Neural progenitor cell (in vitro differentiated cells): ENCODE measurements at regions not wholly inside any gene's neighbourhood (a gene's known extent, or its start where the extent isn't known, plus 50 kb on each side); places are given as distances from the start of the nearest gene placed in this dataset.

Experiments
- DNase-seq: peaks from one replicate; pipeline ENCODE4 v3.0.0-alpha.2; 2016; ENCODE audit warnings: low spot score
- H2AFZ ChIP-seq: fragments of 200-600 bp; sonication (generic); replicated peaks from 2 replicates; pipeline ENCODE4 v1.6.1; 2016; ENCODE audit warnings: antibody characterized with exemption
- H3F3A ChIP-seq: fragments of 200-600 bp; sonication (generic); 2 replicates; pipeline ENCODE4 v1.6.1; 2016; ENCODE audit warnings: antibody characterized with exemption, low read depth
- H3K27ac ChIP-seq: fragments of 200-600 bp; sonication (generic); 2 replicates; pipeline ENCODE4 v1.5.1; 2016; ENCODE audit warnings: mild to moderate bottlenecking
- H3K27me3 ChIP-seq: fragments of 200-600 bp; sonication (generic); 2 replicates; pipeline ENCODE4 v1.6.1; 2016; ENCODE audit warnings: mild to moderate bottlenecking, moderate library complexity
- H3K36me3 ChIP-seq: fragments of 200-600 bp; sonication (generic); 2 replicates; pipeline ENCODE4 v1.5.1; 2016
- H3K4me1 ChIP-seq: fragments of 200-600 bp; sonication (generic); 2 replicates; pipeline ENCODE4 v1.6.1; 2016; ENCODE audit warnings: mixed run types
- H3K4me2 ChIP-seq: fragments of 200-600 bp; sonication (generic); 2 replicates; pipeline ENCODE4 v1.6.1; 2016
- H3K4me3 ChIP-seq: fragments of 200-600 bp; sonication (generic); 2 replicates; pipeline ENCODE4 v1.5.1; 2016
- H3K79me2 ChIP-seq: fragments of 200-600 bp; sonication (generic); 2 replicates; pipeline ENCODE4 v1.6.1; 2016; ENCODE audit warnings: low read depth
- H3K9ac ChIP-seq: fragments of 200-600 bp; sonication (generic); 2 replicates; pipeline ENCODE4 v1.6.1; 2016
- H3K9me3 ChIP-seq: fragments of 200-600 bp; sonication (generic); 2 replicates; pipeline ENCODE4 v1.5.1; 2016; ENCODE audit warnings: low read depth
- H4K20me1 ChIP-seq: fragments of 200-600 bp; sonication (generic); 2 replicates; pipeline ENCODE4 v1.6.1; 2016; ENCODE audit warnings: low read depth
- H3K27ac Mint-ChIP-seq: 3 replicates; pipeline ENCODE4 v1.8.0; 2021; ENCODE audit warnings: mixed read lengths
- H3K27me3 Mint-ChIP-seq: 2 replicates; pipeline ENCODE4 v1.8.0; 2022; ENCODE audit warnings: low read depth, mild to moderate bottlenecking, inconsistent platforms, moderate library complexity, mixed read lengths; ENCODE audit not compliant: insufficient read depth
- H3K36me3 Mint-ChIP-seq: 3 replicates; pipeline ENCODE4 v1.8.0; 2021; ENCODE audit warnings: mixed read lengths
- H3K4me1 Mint-ChIP-seq: 3 replicates; pipeline ENCODE4 v1.8.0; 2021; ENCODE audit warnings: mixed read lengths
- H3K4me3 Mint-ChIP-seq: 3 replicates; pipeline ENCODE4 v1.8.0; 2021; ENCODE audit warnings: mild to moderate bottlenecking, moderate library complexity, mixed read lengths
- H3K9me3 Mint-ChIP-seq: 3 replicates; pipeline ENCODE4 v1.8.0; 2020; ENCODE audit warnings: mixed read lengths
- EZH2 ChIP-seq: fragments of 200-600 bp; sonication (generic); IDR thresholded peaks from 2 replicates; pipeline ENCODE4 v1.6.1; 2017; ENCODE audit warnings: antibody characterized with exemption, mild to moderate bottlenecking, moderate library complexity
- EZH2phosphoT487 ChIP-seq: fragments of 200-600 bp; sonication (generic); IDR thresholded peaks from 2 replicates; pipeline ENCODE4 v1.6.1; 2017; ENCODE audit warnings: antibody characterized with exemption
- TF ChIP-seq, protein P1 (sequence below): fragments of 200-600 bp; sonication (generic); IDR thresholded peaks from 2 replicates; pipeline ENCODE4 v1.5.1; 2017; ENCODE audit warnings: antibody characterized with exemption, mild to moderate bottlenecking

DNA sequence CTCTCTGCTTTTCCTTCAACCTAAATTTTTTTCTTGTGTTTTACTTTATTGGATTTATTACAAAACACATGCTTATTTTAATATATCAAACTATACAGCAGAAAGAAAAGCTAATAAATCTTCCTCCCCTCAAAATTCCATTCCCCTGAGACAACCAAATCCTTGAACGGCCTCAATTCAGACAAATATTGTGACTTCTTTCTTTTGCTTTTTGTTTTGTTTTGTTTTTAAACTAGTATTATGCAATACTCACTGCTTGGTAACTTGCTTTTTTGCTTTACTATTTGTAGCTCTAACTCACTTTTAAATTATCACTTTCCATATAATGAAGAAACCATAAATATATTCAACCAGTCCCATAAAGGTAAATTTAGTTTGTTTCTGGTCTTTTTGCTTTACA is 59.4 kb upstream of the CDK1 start:
- H2AFZ ChIP-seq: no peak overlapping the region
- Mint-ChIP-seq H3K4me3 (no peak overlapping the region), H3K27ac (no peak overlapping the region), H3K36me3 (no peaks in the 10 kb centered on the region), H3K27me3 (peaks cover 2% of the 10 kb centered on the region), H3K9me3 (no peaks in the 10 kb centered on the region), H3K4me1 (no peaks in the 10 kb centered on the region)
- no peaks in the 10 kb centered on the region for H3F3A ChIP-seq
- H3K4me1 ChIP-seq: no peaks in the 10 kb centered on the region
- no peaks in the 10 kb centered on the region for H3K27me3 ChIP-seq
- no peaks in the 10 kb centered on the region for H3K9me3 ChIP-seq
- no peak overlapping the region for H3K27ac ChIP-seq
- no peaks in the 10 kb centered on the region for H3K36me3 ChIP-seq
- no peaks in the 10 kb centered on the region for H4K20me1 ChIP-seq
- no peak overlapping the region for H3K4me2 ChIP-seq
- no peak overlapping the region for H3K4me3 ChIP-seq
- H3K79me2 ChIP-seq: no peaks in the 10 kb centered on the region
- DNase-seq: no peak
- TF ChIP-seq EZH2: no peak
- TF ChIP-seq, protein P1, sequence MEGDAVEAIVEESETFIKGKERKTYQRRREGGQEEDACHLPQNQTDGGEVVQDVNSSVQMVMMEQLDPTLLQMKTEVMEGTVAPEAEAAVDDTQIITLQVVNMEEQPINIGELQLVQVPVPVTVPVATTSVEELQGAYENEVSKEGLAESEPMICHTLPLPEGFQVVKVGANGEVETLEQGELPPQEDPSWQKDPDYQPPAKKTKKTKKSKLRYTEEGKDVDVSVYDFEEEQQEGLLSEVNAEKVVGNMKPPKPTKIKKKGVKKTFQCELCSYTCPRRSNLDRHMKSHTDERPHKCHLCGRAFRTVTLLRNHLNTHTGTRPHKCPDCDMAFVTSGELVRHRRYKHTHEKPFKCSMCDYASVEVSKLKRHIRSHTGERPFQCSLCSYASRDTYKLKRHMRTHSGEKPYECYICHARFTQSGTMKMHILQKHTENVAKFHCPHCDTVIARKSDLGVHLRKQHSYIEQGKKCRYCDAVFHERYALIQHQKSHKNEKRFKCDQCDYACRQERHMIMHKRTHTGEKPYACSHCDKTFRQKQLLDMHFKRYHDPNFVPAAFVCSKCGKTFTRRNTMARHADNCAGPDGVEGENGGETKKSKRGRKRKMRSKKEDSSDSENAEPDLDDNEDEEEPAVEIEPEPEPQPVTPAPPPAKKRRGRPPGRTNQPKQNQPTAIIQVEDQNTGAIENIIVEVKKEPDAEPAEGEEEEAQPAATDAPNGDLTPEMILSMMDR: no peak
- no peak for TF ChIP-seq EZH2phosphoT487
- no peak overlapping the region for H3K9ac ChIP-seq

DNA sequence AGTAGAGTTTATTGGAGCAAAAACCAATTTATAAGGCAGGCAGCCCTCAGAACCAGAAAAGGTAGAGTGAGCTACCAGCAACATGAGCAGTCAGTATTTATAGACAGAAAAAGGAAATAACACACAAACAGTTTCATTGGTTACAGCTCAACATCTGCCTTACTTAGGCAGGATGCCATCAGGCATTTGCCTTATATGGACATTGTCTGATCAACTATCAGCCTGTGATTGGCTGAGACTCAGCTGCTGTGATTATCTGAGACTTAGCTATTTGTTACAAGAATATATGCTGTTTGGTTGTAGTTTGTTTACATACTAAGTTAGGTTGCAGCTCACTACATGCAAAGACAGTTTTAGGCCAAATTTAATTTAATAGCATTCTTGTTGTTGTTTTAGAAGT is 60.4 kb upstream of the CDK1 start:
- no peak overlapping the region for H2AFZ ChIP-seq
- H3K4me2 ChIP-seq: no peak overlapping the region
- H3K79me2 ChIP-seq: no peaks in the 10 kb centered on the region
- H4K20me1 ChIP-seq: no peaks in the 10 kb centered on the region
- H3K9me3 Mint-ChIP-seq: no peaks in the 10 kb centered on the region
- no peaks in the 10 kb centered on the region for H3K27me3 ChIP-seq
- H3K36me3 ChIP-seq: no peaks in the 10 kb centered on the region
- no peak overlapping the region for H3K4me3 ChIP-seq
- no peak overlapping the region for H3K27ac ChIP-seq
- H3K9ac ChIP-seq: no peak overlapping the region
- DNase-seq: no peak
- no peaks in the 10 kb centered on the region for H3F3A ChIP-seq
- no peak overlapping the region for H3K4me3 Mint-ChIP-seq
- no peaks in the 10 kb centered on the region for H3K9me3 ChIP-seq
- no peaks in the 10 kb centered on the region for H3K4me1 Mint-ChIP-seq
- no peak for TF ChIP-seq EZH2phosphoT487
- peaks cover 2% of the 10 kb centered on the region for H3K27me3 Mint-ChIP-seq
- H3K27ac Mint-ChIP-seq: no peak overlapping the region
- no peaks in the 10 kb centered on the region for H3K36me3 Mint-ChIP-seq
- H3K4me1 ChIP-seq: no peaks in the 10 kb centered on the region

DNA sequence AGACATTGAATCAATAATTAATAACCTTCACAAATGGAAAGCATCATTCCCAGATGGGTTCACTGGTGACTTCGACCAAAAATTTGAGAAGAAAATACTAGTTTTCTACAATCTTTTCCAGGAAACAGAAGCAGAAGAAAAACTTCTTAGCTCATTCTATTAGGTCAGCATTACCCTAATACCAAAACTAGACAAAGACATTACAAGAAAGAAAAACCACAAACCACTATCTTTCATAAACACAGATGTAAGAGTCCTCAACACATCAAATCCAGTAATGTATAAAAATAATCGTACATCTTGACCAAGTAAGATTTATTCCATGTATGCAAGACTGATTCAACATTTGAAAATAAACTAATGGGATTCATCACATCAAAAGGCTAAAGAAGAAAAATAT is 64.0 kb upstream of the CDK1 start:
- Mint-ChIP-seq H3K4me1 (no peaks in the 10 kb centered on the region), H3K9me3 (no peaks in the 10 kb centered on the region), H3K4me3 (no peak overlapping the region), H3K27ac (no peak overlapping the region), H3K27me3 (no peaks in the 10 kb centered on the region), H3K36me3 (no peaks in the 10 kb centered on the region)
- H3K4me3 ChIP-seq: no peak overlapping the region
- H3K9me3 ChIP-seq: no peaks in the 10 kb centered on the region
- H2AFZ ChIP-seq: no peak overlapping the region
- no peaks in the 10 kb centered on the region for H3F3A ChIP-seq
- H3K27me3 ChIP-seq: no peaks in the 10 kb centered on the region
- no peak overlapping the region for H3K27ac ChIP-seq
- H3K4me2 ChIP-seq: no peak overlapping the region
- no peak for DNase-seq
- TF ChIP-seq EZH2phosphoT487 (no peak), EZH2 (no peak)
- TF ChIP-seq, protein P1: no peak
- no peaks in the 10 kb centered on the region for H3K36me3 ChIP-seq
- H4K20me1 ChIP-seq: no peaks in the 10 kb centered on the region
- H3K79me2 ChIP-seq: no peaks in the 10 kb centered on the region
- no peaks in the 10 kb centered on the region for H3K4me1 ChIP-seq
- no peak overlapping the region for H3K9ac ChIP-seq

DNA sequence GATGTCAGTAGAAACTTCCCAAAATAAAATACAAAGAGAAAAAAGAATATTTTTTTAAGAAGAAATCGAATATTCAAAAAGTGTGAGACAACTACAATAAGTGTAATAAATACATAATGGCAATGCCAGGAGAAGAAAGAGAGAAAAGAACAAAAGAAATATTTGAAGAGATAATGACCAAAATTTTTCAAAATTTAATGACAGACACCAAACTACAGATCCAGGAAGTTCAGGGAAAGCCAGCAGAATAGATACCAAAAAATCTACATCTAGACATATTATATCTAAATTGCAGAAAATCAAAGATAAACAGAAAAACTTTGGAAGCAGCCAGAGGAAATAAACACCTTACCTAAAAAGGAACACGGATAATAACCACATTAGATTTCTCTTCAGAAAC is 66.8 kb upstream of the CDK1 start:
- H3K4me1 ChIP-seq: no peaks in the 10 kb centered on the region
- H4K20me1 ChIP-seq: no peaks in the 10 kb centered on the region
- Mint-ChIP-seq H3K4me3 (no peak overlapping the region), H3K4me1 (no peaks in the 10 kb centered on the region), H3K36me3 (no peaks in the 10 kb centered on the region), H3K27ac (no peak overlapping the region), H3K27me3 (no peaks in the 10 kb centered on the region), H3K9me3 (peaks cover 2% of the 10 kb centered on the region)
- H3K9me3 ChIP-seq: peaks cover 3% of the 10 kb centered on the region
- H3K36me3 ChIP-seq: no peaks in the 10 kb centered on the region
- H3F3A ChIP-seq: no peaks in the 10 kb centered on the region
- H3K79me2 ChIP-seq: no peaks in the 10 kb centered on the region
- TF ChIP-seq EZH2phosphoT487: no peak
- TF ChIP-seq, protein P1: no peak
- no peak overlapping the region for H3K4me3 ChIP-seq
- H3K27me3 ChIP-seq: no peaks in the 10 kb centered on the region
- H3K9ac ChIP-seq: no peak overlapping the region
- H3K27ac ChIP-seq: no peak overlapping the region
- no peak for DNase-seq
- H3K4me2 ChIP-seq: no peak overlapping the region
- H2AFZ ChIP-seq: no peak overlapping the region
